ENCODE measurements at regions not wholly inside any gene's neighbourhood (a gene's known extent, or its start where the extent isn't known, plus 50 kb on each side); places are given as distances from the start of the nearest gene placed in this dataset.
"Not testable (repeated sequence)": the region's sequence is repeated elsewhere in the genome, so short reads cannot be mapped to it uniquely, and the experiment has no call there.

GRCh38 chr4:9602389-9602914 lies 158.2 kb downstream of the DEFB131A start:
- H3K4me1 ChIP-seq, result peaks cover 0 to 7% (median 0%) of the 10 kb centered on the region in 4 donors
- no peaks in the 10 kb centered on the region for H3K36me3 ChIP-seq
- H3K9me3 ChIP-seq, result no peaks in the 10 kb centered on the region

GRCh38 chr4:9604031-9604892 lies 160.0 kb downstream of the DEFB131A start:
- DNase-seq, result peak in 2 of 3 donors; percentile 51 to 69
- not testable (repeated sequence) for H3K36me3 ChIP-seq, H3K9me3 ChIP-seq, H3K27me3 ChIP-seq, H3K4me1 ChIP-seq
- peak overlapping the region in 3 of 4 donors; percentile 61 to 77 (median 65) for H3K27ac ChIP-seq
- peak overlapping the region in 3 of 4 donors; percentile 10 to 32 (median 18) for H3K4me3 ChIP-seq

More at GRCh38 chr4:9602389-9602914, 158.2 kb downstream of the DEFB131A start:
- no peak for DNase-seq
- H3K4me3 ChIP-seq, result peak overlapping the region in 1 of 4 donors; percentile 38
- TF ChIP-seq CTCF (IDR thresholded peaks at IDR 0.05) (no peak), POLR2A (IDR thresholded peaks at IDR 0.05) (no peak)
- no peaks in the 10 kb centered on the region for H3K27me3 ChIP-seq
- peak overlapping the region in 1 of 4 donors; percentile 52 for H3K27ac ChIP-seq

- not testable (repeated sequence) for H3K27me3 ChIP-seq, DNase-seq, H3K9me3 ChIP-seq, H3K4me1 ChIP-seq, H3K4me3 ChIP-seq, H3K36me3 ChIP-seq
- H3K27ac ChIP-seq, result peak overlapping the region in 2 of 4 donors; percentile 49 to 77
Observed at GRCh38 chr4:9604893-9605190, 160.6 kb downstream of the DEFB131A start.

- Histone ChIP-seq H3K4me1 (peaks cover 0 to 6% (median 0%) of the 10 kb centered on the region in 4 donors), H3K36me3 (no peaks in the 10 kb centered on the region), H3K27ac (no peak overlapping the region), H3K27me3 (no peaks in the 10 kb centered on the region), H3K9me3 (no peaks in the 10 kb centered on the region), H3K4me3 (no peak overlapping the region)
- no peak for TF ChIP-seq CTCF (IDR thresholded peaks at IDR 0.05)
- no peak for TF ChIP-seq POLR2A (IDR thresholded peaks at IDR 0.05)
- DNase-seq, result no peak
Observed at GRCh38 chr4:9608300-9608699, 164.1 kb downstream of the DEFB131A start.

GRCh38 chr4:9610321-9610720 lies 166.1 kb downstream of the DEFB131A start:
- H3K36me3 ChIP-seq, DNase-seq, H3K4me1 ChIP-seq, H3K9me3 ChIP-seq, H3K27ac ChIP-seq, H3K4me3 ChIP-seq, H3K27me3 ChIP-seq: not testable (repeated sequence)

- H3K36me3 ChIP-seq, result no peaks in the 10 kb centered on the region
- no peak overlapping the region for H3K27ac ChIP-seq
- TF ChIP-seq POLR2A (IDR thresholded peaks at IDR 0.05), result no peak
- no peak for TF ChIP-seq CTCF (IDR thresholded peaks at IDR 0.05)
- no peak for DNase-seq
- H3K4me1 ChIP-seq, result no peaks in the 10 kb centered on the region
- H3K27me3 ChIP-seq, result no peaks in the 10 kb centered on the region
- no peaks in the 10 kb centered on the region for H3K9me3 ChIP-seq
- H3K4me3 ChIP-seq, result no peak overlapping the region
Observed at GRCh38 chr4:9611101-9611500, 166.9 kb downstream of the DEFB131A start.

- H3K9me3 ChIP-seq, H3K27ac ChIP-seq, DNase-seq: not testable (repeated sequence)
Observed at GRCh38 chr4:9636411-9636810, 145.0 kb upstream of the DRD5 start.

GRCh38 chr4:9659678-9660077 lies 121.8 kb upstream of the DRD5 start:
- not testable (repeated sequence) for H3K36me3 ChIP-seq, H3K4me3 ChIP-seq, H3K4me1 ChIP-seq, H3K9me3 ChIP-seq, H3K27me3 ChIP-seq, H3K27ac ChIP-seq
- DNase-seq, result peak in 1 of 3 donors; percentile 46
- TF ChIP-seq CTCF (IDR thresholded peaks at IDR 0.05), result peak; percentile 17 to 80 (median 56)

More at GRCh38 chr4:9636411-9636810, 145.0 kb upstream of the DRD5 start:
- not testable (repeated sequence) for H3K4me3 ChIP-seq, H3K36me3 ChIP-seq, H3K4me1 ChIP-seq, H3K27me3 ChIP-seq

- H3K27me3 ChIP-seq, H3K9me3 ChIP-seq, DNase-seq, H3K4me1 ChIP-seq, H3K36me3 ChIP-seq, H3K4me3 ChIP-seq, H3K27ac ChIP-seq: not testable (repeated sequence)
Observed at GRCh38 chr4:9660955-9661354, 120.5 kb upstream of the DRD5 start.

- not testable (repeated sequence) for H3K27ac ChIP-seq, H3K27me3 ChIP-seq, H3K4me3 ChIP-seq, H3K4me1 ChIP-seq, H3K36me3 ChIP-seq, H3K9me3 ChIP-seq
- DNase-seq, result peak in 2 of 3 donors; percentile 20 to 57
Observed at GRCh38 chr4:9670725-9671124, 110.7 kb upstream of the DRD5 start.

- not testable (repeated sequence) for H3K9me3 ChIP-seq, DNase-seq, H3K27ac ChIP-seq, H3K36me3 ChIP-seq, H3K27me3 ChIP-seq, H3K4me1 ChIP-seq, H3K4me3 ChIP-seq
Observed at GRCh38 chr4:9677357-9677756, 104.1 kb upstream of the DRD5 start.
